OCI-LY1 (cell line): ENCODE measurements at regions not wholly inside any gene's neighbourhood (a gene's known extent, or its start where the extent isn't known, plus 50 kb on each side); places are given as distances from the start of the nearest gene placed in this dataset.

Source experiments
- H2AFZ ChIP-seq: fragments of 200-600 bp; sonication (generic), shearing (Covaris generic); 2 replicates; pipeline ENCODE4 v1.6.0; 2014; ENCODE audit warnings: antibody characterized with exemption, mild to moderate bottlenecking, low read length
- H3F3A ChIP-seq: fragments of 200-600 bp; sonication (generic), shearing (Covaris generic); 2 replicates; pipeline ENCODE4 v1.6.0; 2014; ENCODE audit warnings: mild to moderate bottlenecking, antibody characterized with exemption, low read length, moderate library complexity; ENCODE audit not compliant: insufficient read depth
- H3K27ac ChIP-seq: fragments of 200-600 bp; sonication (generic); 2 replicates; pipeline ENCODE4 v1.5.1; 2014; ENCODE audit warnings: low read length, mixed run types, mild to moderate bottlenecking, low read depth; ENCODE audit not compliant: poor library complexity, severe bottlenecking
- H3K27me3 ChIP-seq: fragments of 200-600 bp; sonication (generic); 2 replicates; pipeline ENCODE4 v1.6.0; 2014; ENCODE audit warnings: antibody characterized with exemption, mild to moderate bottlenecking, low read length, moderate library complexity; ENCODE audit not compliant: insufficient read depth
- H3K36me3 ChIP-seq: fragments of 200-600 bp; sonication (generic); 2 replicates; pipeline ENCODE4 v1.6.1; 2014; ENCODE audit warnings: mild to moderate bottlenecking, antibody characterized with exemption, low read length, moderate library complexity, mixed read lengths; ENCODE audit not compliant: insufficient read depth
- H3K4me1 ChIP-seq: fragments of 200-600 bp; sonication (generic); 2 replicates; pipeline ENCODE4 v1.5.1; 2014; ENCODE audit warnings: mild to moderate bottlenecking, low read length, moderate library complexity; ENCODE audit not compliant: insufficient read depth, severe bottlenecking
- H3K4me2 ChIP-seq: fragments of 200-600 bp; sonication (generic), shearing (Covaris generic); 2 replicates; pipeline ENCODE4 v1.6.1; 2014; ENCODE audit warnings: low read length
- H3K4me3 ChIP-seq: fragments of 200-600 bp; sonication (generic); 2 replicates; pipeline ENCODE4 v1.5.1; 2014; ENCODE audit warnings: low read length, low read depth, mild to moderate bottlenecking, mixed read lengths; ENCODE audit not compliant: poor library complexity, severe bottlenecking
- H3K79me2 ChIP-seq: fragments of 200-600 bp; shearing (Covaris generic); 2 replicates; pipeline ENCODE4 v1.6.1; 2016; ENCODE audit warnings: mixed run types, low read length, mixed read lengths; ENCODE audit not compliant: insufficient read depth
- H3K9ac ChIP-seq: fragments of 200-600 bp; sonication (generic), shearing (Covaris generic); 2 replicates; pipeline ENCODE4 v1.6.1; 2014; ENCODE audit warnings: mild to moderate bottlenecking, low read length, mixed read lengths
- H3K9me2 ChIP-seq: fragments of 200-600 bp; sonication (generic), shearing (Covaris generic); 2 replicates; pipeline ENCODE4 v1.6.1; 2014; ENCODE audit warnings: low read depth, mild to moderate bottlenecking, low read length, mixed read lengths
- H3K9me3 ChIP-seq: fragments of 200-600 bp; shearing (Covaris generic); 2 replicates; pipeline ENCODE4 v1.6.1; 2014; ENCODE audit warnings: low read length, mixed read lengths
- H4K20me1 ChIP-seq: fragments of 200-600 bp; sonication (generic), shearing (Covaris generic); 2 replicates; pipeline ENCODE4 v1.6.0; 2016; ENCODE audit warnings: mild to moderate bottlenecking, low read length; ENCODE audit not compliant: insufficient read depth
- EZH2 ChIP-seq: fragments of 200-600 bp; sonication (generic), shearing (Covaris generic); IDR thresholded peaks from 2 replicates; pipeline ENCODE4 v1.8.0; 2017; ENCODE audit warnings: borderline replicate concordance, mixed run types, mild to moderate bottlenecking, antibody characterized with exemption, low read length, moderate library complexity, mixed read lengths
- TF ChIP-seq, protein P1 (sequence below): fragments of 200-600 bp; sonication (generic), shearing (Covaris generic); IDR thresholded peaks from 2 replicates; pipeline ENCODE4 v1.5.1; 2017; ENCODE audit warnings: mild to moderate bottlenecking, antibody characterized with exemption, low read length, moderate library complexity, mixed read lengths

DNA sequence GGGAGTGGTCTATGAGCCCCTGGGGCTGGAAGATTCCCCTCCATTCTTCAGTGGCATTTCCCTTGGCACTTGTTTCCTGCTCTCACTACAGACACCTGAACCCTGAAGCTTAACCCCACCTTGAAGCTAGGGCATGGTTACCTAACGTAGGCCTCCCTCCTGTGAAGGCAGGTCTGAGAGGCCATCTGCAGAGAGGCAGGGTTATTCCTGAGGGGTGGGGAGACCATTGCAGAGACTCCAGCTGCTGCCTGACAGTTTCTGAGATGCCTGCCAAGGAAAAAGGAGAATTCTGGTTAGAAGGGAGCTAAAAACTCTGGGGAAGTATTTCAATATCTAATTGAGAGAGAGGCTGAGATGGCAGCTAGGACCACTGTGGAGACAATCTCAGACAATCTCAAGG is 119.3 kb upstream of the NDUFV2 start:
- Histone ChIP-seq H3K4me1 (peaks cover 10% of the 10 kb centered on the region), H3K4me3 (no peak overlapping the region), H3K4me2 (no peak overlapping the region), H3K9me3 (no peaks in the 10 kb centered on the region), H3K27me3 (no peaks in the 10 kb centered on the region), H3K27ac (no peak overlapping the region), H2AFZ (no peak overlapping the region), H3F3A (no peaks in the 10 kb centered on the region), H3K9me2 (no peaks in the 10 kb centered on the region), H3K9ac (no peak overlapping the region), H3K36me3 (no peaks in the 10 kb centered on the region), H3K79me2 (no peaks in the 10 kb centered on the region), H4K20me1 (no peaks in the 10 kb centered on the region)
- TF ChIP-seq EZH2 = no peak
- TF ChIP-seq, protein P1, sequence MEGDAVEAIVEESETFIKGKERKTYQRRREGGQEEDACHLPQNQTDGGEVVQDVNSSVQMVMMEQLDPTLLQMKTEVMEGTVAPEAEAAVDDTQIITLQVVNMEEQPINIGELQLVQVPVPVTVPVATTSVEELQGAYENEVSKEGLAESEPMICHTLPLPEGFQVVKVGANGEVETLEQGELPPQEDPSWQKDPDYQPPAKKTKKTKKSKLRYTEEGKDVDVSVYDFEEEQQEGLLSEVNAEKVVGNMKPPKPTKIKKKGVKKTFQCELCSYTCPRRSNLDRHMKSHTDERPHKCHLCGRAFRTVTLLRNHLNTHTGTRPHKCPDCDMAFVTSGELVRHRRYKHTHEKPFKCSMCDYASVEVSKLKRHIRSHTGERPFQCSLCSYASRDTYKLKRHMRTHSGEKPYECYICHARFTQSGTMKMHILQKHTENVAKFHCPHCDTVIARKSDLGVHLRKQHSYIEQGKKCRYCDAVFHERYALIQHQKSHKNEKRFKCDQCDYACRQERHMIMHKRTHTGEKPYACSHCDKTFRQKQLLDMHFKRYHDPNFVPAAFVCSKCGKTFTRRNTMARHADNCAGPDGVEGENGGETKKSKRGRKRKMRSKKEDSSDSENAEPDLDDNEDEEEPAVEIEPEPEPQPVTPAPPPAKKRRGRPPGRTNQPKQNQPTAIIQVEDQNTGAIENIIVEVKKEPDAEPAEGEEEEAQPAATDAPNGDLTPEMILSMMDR = no peak

DNA sequence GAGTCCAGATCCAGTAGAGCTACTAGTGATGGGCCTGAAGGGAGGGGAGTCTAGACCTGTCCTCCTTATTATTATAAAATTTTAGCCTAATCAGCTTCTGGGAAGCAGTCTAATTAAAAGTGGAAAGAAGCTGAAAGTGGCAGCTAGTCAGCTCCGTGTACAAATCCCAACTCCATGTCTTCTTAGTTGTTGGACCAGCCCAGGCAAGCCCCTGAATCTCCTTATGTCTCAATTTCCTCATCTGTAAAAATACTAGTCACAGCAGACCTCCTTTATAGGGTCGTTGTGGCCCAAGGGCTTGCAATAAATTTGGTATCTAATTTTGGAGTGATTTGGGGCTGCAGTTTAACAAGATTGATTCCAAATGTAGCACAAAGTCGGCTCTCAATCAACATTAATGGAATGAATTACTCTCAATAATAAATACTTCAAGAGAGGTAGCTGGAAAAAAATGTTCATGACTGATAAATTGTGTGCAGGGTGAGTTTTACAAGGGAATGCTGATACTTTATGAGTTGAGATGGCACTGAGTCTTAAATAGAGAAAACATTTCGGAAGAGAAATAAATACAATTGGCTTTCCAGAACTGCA is 118.3 kb upstream of the NDUFV2 start:
- H3K9me2 ChIP-seq = no peaks in the 10 kb centered on the region
- no peaks in the 10 kb centered on the region for H3K79me2 ChIP-seq
- TF ChIP-seq, protein P1 = no peak
- no peak overlapping the region for H3K4me2 ChIP-seq
- no peaks in the 10 kb centered on the region for H4K20me1 ChIP-seq
- H3F3A ChIP-seq = no peaks in the 10 kb centered on the region
- H3K27me3 ChIP-seq = no peaks in the 10 kb centered on the region
- no peak overlapping the region for H2AFZ ChIP-seq
- no peaks in the 10 kb centered on the region for H3K9me3 ChIP-seq
- H3K4me3 ChIP-seq = no peak overlapping the region
- H3K9ac ChIP-seq = no peak overlapping the region
- H3K4me1 ChIP-seq = peaks cover 3% of the 10 kb centered on the region
- H3K27ac ChIP-seq = no peak overlapping the region
- no peaks in the 10 kb centered on the region for H3K36me3 ChIP-seq

DNA sequence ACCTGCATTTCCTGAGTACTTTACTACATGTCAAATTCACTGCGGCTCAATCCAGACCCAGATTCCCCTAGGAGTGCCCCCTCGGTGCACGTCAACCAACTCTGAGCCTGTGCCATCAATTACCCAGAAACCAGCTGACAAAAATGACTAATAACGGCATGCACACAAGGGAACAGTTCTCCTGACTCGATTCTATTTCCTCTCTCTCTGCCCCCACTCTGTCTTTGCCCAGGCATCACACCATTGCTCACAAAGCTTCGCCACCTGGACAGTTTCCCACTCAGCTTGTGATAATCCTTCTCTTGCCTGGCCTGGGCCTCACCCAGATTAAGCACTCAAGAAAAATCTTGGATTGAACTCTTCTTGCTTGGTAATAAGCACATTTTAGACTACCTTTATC is 115.3 kb upstream of the NDUFV2 start:
- H4K20me1 ChIP-seq = no peaks in the 10 kb centered on the region
- no peaks in the 10 kb centered on the region for H3K27me3 ChIP-seq
- H3K36me3 ChIP-seq = no peaks in the 10 kb centered on the region
- no peak overlapping the region for H2AFZ ChIP-seq
- H3K4me1 ChIP-seq = no peaks in the 10 kb centered on the region
- H3F3A ChIP-seq = no peaks in the 10 kb centered on the region
- H3K4me2 ChIP-seq = no peak overlapping the region
- H3K9me2 ChIP-seq = no peaks in the 10 kb centered on the region
- no peak overlapping the region for H3K4me3 ChIP-seq
- no peaks in the 10 kb centered on the region for H3K79me2 ChIP-seq
- TF ChIP-seq, protein P1 = no peak
- TF ChIP-seq EZH2 = no peak
- no peak overlapping the region for H3K27ac ChIP-seq
- no peak overlapping the region for H3K9ac ChIP-seq
- no peaks in the 10 kb centered on the region for H3K9me3 ChIP-seq
